DND-41 (cell line): ENCODE measurements at regions not wholly inside any gene's neighbourhood (a gene's known extent, or its start where the extent isn't known, plus 50 kb on each side); places are given as distances from the start of the nearest gene placed in this dataset.

Experiments
- ATAC-seq: fragments of 200-7000 bp; cut with Tn5 transposase; 3 replicates; pipeline ENCODE4 v1.9.1; 2021; ENCODE audit warnings: low read depth; ENCODE audit not compliant: insufficient read depth
- DNase-seq: peaks from one replicate; pipeline ENCODE4 v3.0.0-alpha.2; 2020
- H2AFZ ChIP-seq: 2 replicates; pipeline ENCODE4 v1.6.0; 2012; ENCODE audit warnings: low read depth, low read length
- H3K27ac ChIP-seq: 2 replicates; pipeline ENCODE4 v1.5.1; 2012; ENCODE audit warnings: low read length, inconsistent platforms
- H3K27me3 ChIP-seq: fragments of 200-600 bp; sonication (generic); 2 replicates; pipeline ENCODE4 v1.6.0; 2012; ENCODE audit warnings: low read length, mild to moderate bottlenecking, inconsistent platforms; ENCODE audit not compliant: insufficient read depth, poor library complexity
- H3K36me3 ChIP-seq: 2 replicates; pipeline ENCODE4 v1.5.1; 2012; ENCODE audit warnings: low read length, inconsistent platforms; ENCODE audit not compliant: insufficient read depth
- H3K4me1 ChIP-seq: 2 replicates; pipeline ENCODE4 v1.5.1; 2012; ENCODE audit warnings: mild to moderate bottlenecking, low read length; ENCODE audit not compliant: insufficient read depth
- H3K4me2 ChIP-seq: 2 replicates; pipeline ENCODE4 v1.6.0; 2012; ENCODE audit warnings: mild to moderate bottlenecking, moderate library complexity, low read length, inconsistent platforms; ENCODE audit not compliant: insufficient read depth
- H3K4me3 ChIP-seq, 2 experiments: fragments of 200-600 bp in 1 of 2; shearing (Covaris generic) in 1 of 2; 2 replicates each; pipeline ENCODE4 v1.5.1; 2012 to 2016; ENCODE audit warnings: inconsistent platforms in 2 of 2, low read length in 2 of 2, mild to moderate bottlenecking in 2 of 2, low read depth in 1 of 2, moderate library complexity in 1 of 2
- H3K79me2 ChIP-seq: 2 replicates; pipeline ENCODE4 v1.6.0; 2012; ENCODE audit warnings: low read length, inconsistent platforms; ENCODE audit not compliant: insufficient read depth
- H3K9ac ChIP-seq: 2 replicates; pipeline ENCODE4 v1.6.0; 2012; ENCODE audit warnings: low read depth, mild to moderate bottlenecking, inconsistent platforms, low read length, moderate library complexity
- H3K9me3 ChIP-seq: 2 replicates; pipeline ENCODE4 v1.5.1; 2012; ENCODE audit warnings: low read length, moderate library complexity, mild to moderate bottlenecking, inconsistent platforms; ENCODE audit not compliant: insufficient read depth, severe bottlenecking
- H4K20me1 ChIP-seq: 2 replicates; pipeline ENCODE4 v1.6.0; 2012; ENCODE audit warnings: low read length; ENCODE audit not compliant: insufficient read depth
- EZH2 ChIP-seq: IDR thresholded peaks from 3 replicates; pipeline ENCODE4 v1.6.1; 2012; ENCODE audit warnings: borderline replicate concordance, low read depth, mild to moderate bottlenecking, moderate library complexity, low read length, inconsistent platforms; ENCODE audit not compliant: severe bottlenecking
- TF ChIP-seq, protein P1 (sequence below): IDR thresholded peaks from 2 replicates; pipeline ENCODE4 v1.5.1; 2012; ENCODE audit warnings: borderline replicate concordance, low read length, moderate library complexity, mild to moderate bottlenecking; ENCODE audit not compliant: poor library complexity, severe bottlenecking; ENCODE audit errors: extremely low read depth

DNA sequence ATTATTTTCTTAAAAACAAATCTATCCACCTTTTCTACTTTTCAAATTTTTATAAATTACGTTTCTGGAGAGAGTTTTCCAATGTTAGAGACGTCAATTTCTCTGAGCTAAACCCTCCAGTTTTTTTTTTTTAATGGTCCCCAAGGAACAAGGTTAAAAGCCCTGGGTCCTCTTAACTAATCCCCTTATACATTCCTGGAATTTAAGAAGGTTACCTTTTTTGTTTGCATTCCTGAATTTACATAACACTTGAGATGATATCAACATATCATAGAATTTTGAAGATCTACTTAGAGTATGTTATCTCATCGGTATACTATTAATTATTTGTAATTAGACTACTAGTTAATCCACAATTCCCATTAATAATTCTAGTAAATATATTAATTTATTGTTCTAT, 662.2 kb upstream of the LRFN5 start:
- TF ChIP-seq, protein P1, sequence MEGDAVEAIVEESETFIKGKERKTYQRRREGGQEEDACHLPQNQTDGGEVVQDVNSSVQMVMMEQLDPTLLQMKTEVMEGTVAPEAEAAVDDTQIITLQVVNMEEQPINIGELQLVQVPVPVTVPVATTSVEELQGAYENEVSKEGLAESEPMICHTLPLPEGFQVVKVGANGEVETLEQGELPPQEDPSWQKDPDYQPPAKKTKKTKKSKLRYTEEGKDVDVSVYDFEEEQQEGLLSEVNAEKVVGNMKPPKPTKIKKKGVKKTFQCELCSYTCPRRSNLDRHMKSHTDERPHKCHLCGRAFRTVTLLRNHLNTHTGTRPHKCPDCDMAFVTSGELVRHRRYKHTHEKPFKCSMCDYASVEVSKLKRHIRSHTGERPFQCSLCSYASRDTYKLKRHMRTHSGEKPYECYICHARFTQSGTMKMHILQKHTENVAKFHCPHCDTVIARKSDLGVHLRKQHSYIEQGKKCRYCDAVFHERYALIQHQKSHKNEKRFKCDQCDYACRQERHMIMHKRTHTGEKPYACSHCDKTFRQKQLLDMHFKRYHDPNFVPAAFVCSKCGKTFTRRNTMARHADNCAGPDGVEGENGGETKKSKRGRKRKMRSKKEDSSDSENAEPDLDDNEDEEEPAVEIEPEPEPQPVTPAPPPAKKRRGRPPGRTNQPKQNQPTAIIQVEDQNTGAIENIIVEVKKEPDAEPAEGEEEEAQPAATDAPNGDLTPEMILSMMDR, result no peak
- no peak for TF ChIP-seq EZH2

GRCh38 chr14:40936861-40937260, 669.8 kb upstream of the LRFN5 start:
- Histone ChIP-seq H3K79me2 (no peaks in the 10 kb centered on the region), H3K27me3 (no peaks in the 10 kb centered on the region), H3K4me3 (no peak overlapping the region), H3K4me2 (no peak overlapping the region), H3K9me3 (no peaks in the 10 kb centered on the region), H3K27ac (no peak overlapping the region), H3K36me3 (no peaks in the 10 kb centered on the region), H3K4me1 (no peaks in the 10 kb centered on the region), H3K9ac (no peak overlapping the region), H4K20me1 (no peaks in the 10 kb centered on the region), H2AFZ (no peak overlapping the region)
- no peak for ATAC-seq
- no peak for DNase-seq
- TF ChIP-seq EZH2, result no peak
- TF ChIP-seq, protein P1, result no peak

More for the DNA sequence above, 662.2 kb upstream of the LRFN5 start:
- Histone ChIP-seq H3K4me1 (no peaks in the 10 kb centered on the region), H3K79me2 (no peaks in the 10 kb centered on the region), H3K4me3 (no peak overlapping the region), H3K27ac (no peak overlapping the region), H3K27me3 (no peaks in the 10 kb centered on the region), H3K9me3 (no peaks in the 10 kb centered on the region), H3K36me3 (no peaks in the 10 kb centered on the region), H3K9ac (no peak overlapping the region), H4K20me1 (no peaks in the 10 kb centered on the region), H3K4me2 (no peak overlapping the region), H2AFZ (no peak overlapping the region)
- ATAC-seq (no peak), DNase-seq (no peak)

DNA sequence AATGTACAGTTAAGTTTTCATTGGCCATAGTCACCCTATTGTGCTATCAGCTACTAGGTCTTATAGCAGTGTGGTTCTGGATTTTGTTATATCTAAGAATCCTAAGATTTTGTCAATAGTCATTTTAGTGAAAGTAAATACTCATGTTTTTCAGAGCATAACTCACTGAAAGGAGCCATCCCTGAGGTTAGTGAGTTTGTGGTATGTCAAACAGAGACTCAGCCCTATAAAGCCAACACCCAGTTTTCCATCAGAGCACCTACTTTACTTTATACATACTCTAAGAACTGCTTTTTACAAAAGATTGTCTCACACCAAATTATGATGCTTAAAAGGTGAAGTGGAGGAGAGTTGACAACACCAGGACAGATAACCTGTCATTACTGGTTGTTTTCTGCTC, 686.3 kb upstream of the LRFN5 start:
- Histone ChIP-seq H3K9me3 (no peaks in the 10 kb centered on the region), H4K20me1 (no peaks in the 10 kb centered on the region), H2AFZ (no peak overlapping the region), H3K27me3 (no peaks in the 10 kb centered on the region), H3K4me2 (no peak overlapping the region), H3K36me3 (no peaks in the 10 kb centered on the region), H3K9ac (no peak overlapping the region), H3K4me1 (no peaks in the 10 kb centered on the region), H3K79me2 (no peaks in the 10 kb centered on the region), H3K4me3 (no peak overlapping the region), H3K27ac (no peak overlapping the region)
- no peak for DNase-seq
- TF ChIP-seq, protein P1, result no peak
- no peak for TF ChIP-seq EZH2
- no peak for ATAC-seq

DNA sequence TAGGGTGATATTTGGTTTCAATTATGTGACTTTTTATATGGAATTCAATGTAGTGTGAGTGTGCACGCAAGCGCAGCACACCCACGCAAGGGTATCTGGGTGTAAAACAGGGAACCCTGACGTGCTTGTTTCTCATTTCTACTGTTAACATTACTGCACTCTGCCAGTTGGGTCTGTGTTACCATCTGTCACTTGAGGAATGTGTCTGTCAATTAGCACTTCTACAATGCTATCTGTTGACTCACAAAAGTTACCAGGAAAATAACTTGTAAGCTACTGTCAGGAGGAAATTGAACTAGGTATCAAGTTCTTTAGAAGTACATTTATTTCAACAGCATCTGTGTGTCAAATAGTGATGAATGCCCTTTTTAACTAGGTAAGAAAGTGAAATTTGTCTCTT, 695.5 kb upstream of the LRFN5 start:
- Histone ChIP-seq H3K4me2 (no peak overlapping the region), H3K9ac (no peak overlapping the region), H3K4me3 (no peak overlapping the region), H3K36me3 (no peaks in the 10 kb centered on the region), H3K4me1 (no peaks in the 10 kb centered on the region), H3K27ac (no peak overlapping the region), H3K79me2 (no peaks in the 10 kb centered on the region), H2AFZ (no peak overlapping the region), H3K9me3 (no peaks in the 10 kb centered on the region), H4K20me1 (no peaks in the 10 kb centered on the region), H3K27me3 (no peaks in the 10 kb centered on the region)
- no peak for ATAC-seq
- DNase-seq, result no peak
- TF ChIP-seq, protein P1, result no peak
- no peak for TF ChIP-seq EZH2
